K562 (cell line): ENCODE measurements at regions not wholly inside any gene's neighbourhood (a gene's known extent, or its start where the extent isn't known, plus 50 kb on each side); places are given as distances from the start of the nearest gene placed in this dataset.

ENCODE experiments used
- ATAC-seq: fragments of 200-7000 bp; cut with Tn5 transposase; 3 replicates; pipeline ENCODE4 v1.9.1; 2020; ENCODE audit warnings: moderate library complexity
- BruUV-seq: library from RNA; stranded (reverse); fragments of 400-500 nt; replicated peaks from 2 replicates; lab custom pipeline; 2021; lab: Mats Ljungman, UMichigan
- CTCF ChIA-PET: fragments of 300-600 bp; formaldehyde crosslinking; extraction: SDS; loops from one replicate; lab custom pipeline; 2021; ENCODE audit warnings: low intra/inter-chr PET ratio; lab: Yijun Ruan, JAX
- POLR2A ChIA-PET: fragments of 300-600, 350-650 bp; sonication (Branson Sonifier 250); formaldehyde crosslinking; extraction: SDS; loops from one replicate; lab custom pipeline; 2021; ENCODE audit warnings: antibody characterized with exemption, inconsistent platforms; lab: Yijun Ruan, JAX
- DNase-seq, 4 experiments: peaks; one replicate each; pipeline versions ENCODE4 v3.0.0 to v3.0.0-alpha.2; 2011 to 2018; ENCODE audit warnings: low spot score in 3 of 4, mixed read lengths in 3 of 4; ENCODE audit errors: extremely low read depth in 1 of 4
- FAIRE-seq: peaks from 2 replicates; lab custom pipeline; 2011; peaks lifted over from hg19 to GRCh38; lab: Jason Lieb, UNC
- H2AFZ ChIP-seq: 2 replicates; pipeline ENCODE4 v1.6.0; 2011; ENCODE audit warnings: low read depth, low read length, control low read depth, inconsistent platforms
- H3K27ac ChIP-seq: fragments of 200-600 bp; 3 replicates; pipeline ENCODE4 v1.8.0; 2011; ENCODE audit warnings: low read depth, mild to moderate bottlenecking, control low read depth, inconsistent platforms, low read length, moderate library complexity, mixed read lengths; ENCODE audit errors: extremely low read depth
- H3K27me3 ChIP-seq, 2 experiments: fragments of 300-600 bp in 1 of 2; 2 replicates in 1 of 2; 3 replicates in 1 of 2; pipeline versions ENCODE4 v1.6.0 to v1.8.0; 2011; ENCODE audit warnings: inconsistent platforms in 2 of 2, low read length in 2 of 2, mild to moderate bottlenecking in 1 of 2, mixed read lengths in 1 of 2, moderate library complexity in 1 of 2; ENCODE audit not compliant: control insufficient read depth in 2 of 2, insufficient read depth in 2 of 2
- H3K36me3 ChIP-seq: fragments of 300-600 bp; 3 replicates; pipeline ENCODE4 v1.8.0; 2011; ENCODE audit warnings: mild to moderate bottlenecking, low read length, inconsistent platforms; ENCODE audit not compliant: control insufficient read depth, insufficient read depth
- H3K4me1 ChIP-seq, 2 experiments: fragments of 200-600 bp in 1 of 2; replicated peaks in 1 of 2; 2 replicates in 1 of 2; 3 replicates in 1 of 2; pipeline versions ENCODE4 v1.5.1 to v1.8.0; 2011; ENCODE audit warnings: inconsistent platforms in 2 of 2, low read length in 2 of 2, mild to moderate bottlenecking in 1 of 2, mixed read lengths in 1 of 2, moderate library complexity in 1 of 2; ENCODE audit not compliant: control insufficient read depth in 2 of 2, insufficient read depth in 2 of 2
- H3K4me2 ChIP-seq: 2 replicates; pipeline ENCODE4 v1.6.1; 2011; ENCODE audit warnings: low read length, control low read depth, inconsistent platforms, mixed read lengths; ENCODE audit not compliant: insufficient read depth
- H3K4me3 ChIP-seq: fragments of 200-600 bp; sonication (generic), shearing (Covaris generic); 2 replicates; pipeline ENCODE4 v1.5.1; 2016; ENCODE audit warnings: control low read depth, inconsistent platforms
- H3K79me2 ChIP-seq: fragments of 200-600 bp; 3 replicates; pipeline ENCODE4 v1.8.0; 2011; ENCODE audit warnings: low read length, inconsistent platforms; ENCODE audit not compliant: control insufficient read depth, insufficient read depth
- H3K9ac ChIP-seq, 2 experiments: 2 replicates each; pipeline versions ENCODE4 v1.6.0 to v1.6.1; 2011; ENCODE audit warnings: low read depth in 2 of 2, low read length in 2 of 2, control low read depth in 1 of 2, inconsistent platforms in 1 of 2, mild to moderate bottlenecking in 1 of 2, mixed read lengths in 1 of 2; ENCODE audit not compliant: insufficient read depth in 1 of 2
- H3K9me1 ChIP-seq: one replicate; pipeline ENCODE4 v1.6.0; 2011; ENCODE audit warnings: inconsistent platforms, mild to moderate bottlenecking, low read length, moderate library complexity; ENCODE audit not compliant: control insufficient read depth, insufficient read depth
- H3K9me3 ChIP-seq: replicated peaks from 2 replicates; pipeline ENCODE4 v1.5.1; 2011; ENCODE audit warnings: low read depth, low read length, inconsistent platforms; ENCODE audit not compliant: control insufficient read depth, insufficient read depth
- H4K20me1 ChIP-seq: replicated peaks from 2 replicates; pipeline ENCODE4 v1.6.1; 2011; ENCODE audit warnings: low read length, inconsistent platforms, mixed read lengths; ENCODE audit not compliant: control insufficient read depth, insufficient read depth
- ARID1B ChIP-seq: fragments of 450-650 bp; IDR thresholded peaks from 2 replicates; pipeline ENCODE4 v1.6.1; 2016; ENCODE audit warnings: antibody characterized with exemption, mild to moderate bottlenecking, inconsistent platforms
- GTF2A2 ChIP-seq: IDR thresholded peaks from 2 replicates; pipeline ENCODE4 v1.6.1; 2016; ENCODE audit warnings: mild to moderate bottlenecking, missing genetic modification characterization, missing compliant biosample characterization
- NELFE ChIP-seq: IDR thresholded peaks from 2 replicates; pipeline ENCODE4 v1.6.1; 2011; ENCODE audit warnings: mild to moderate bottlenecking; ENCODE audit not compliant: insufficient read depth, insufficient read length
- RBM34 ChIP-seq: fragments of 200-400 bp; formaldehyde crosslinking; IDR thresholded peaks from 2 replicates; pipeline ENCODE4 v1.6.1; 2018; ENCODE audit warnings: low read length, borderline replicate concordance; ENCODE audit not compliant: insufficient read depth
- SLC30A9 ChIP-seq: fragments of 250-450 bp; sonication (Bioruptor Pico); IDR thresholded peaks from 2 replicates; pipeline ENCODE4 v1.8.0; 2022; ENCODE audit warnings: mild to moderate bottlenecking, moderate library complexity
- SMARCB1 ChIP-seq: IDR thresholded peaks from 2 replicates; pipeline ENCODE4 v1.6.1; 2011; ENCODE audit warnings: improper control_type of control experiment, low read depth; ENCODE audit not compliant: insufficient read length
- ZFPM2 ChIP-seq: fragments of 250-450 bp; sonication (Bioruptor Pico); IDR thresholded peaks from 2 replicates; pipeline ENCODE4 v1.5.1; 2022; ENCODE audit warnings: mild to moderate bottlenecking
- ZNF232 ChIP-seq: sonication (generic); formaldehyde crosslinking; IDR thresholded peaks from 2 replicates; pipeline ENCODE4 v1.8.0; 2022; ENCODE audit warnings: mild to moderate bottlenecking, missing genetic modification reagents
- ZNF717 ChIP-seq: fragments of 250-450 bp; sonication (Bioruptor Pico); IDR thresholded peaks from 2 replicates; pipeline ENCODE4 v1.5.0; 2021
- WGBS: fragments of 100-300 bp; shearing (Covaris generic); methylation state at CpG from one replicate; pipeline ENCODE4 v1.1.6; 2016; ENCODE audit warnings: low coverage, mixed read lengths; ENCODE audit not compliant: insufficient coverage; ENCODE audit errors: missing lambda C conversion rate; 5-methylcytosine and 5-hydroxymethylcytosine counted together
- in situ Hi-C: fragments of 300-500 bp; cut with MboI; formaldehyde crosslinking; loops from 4 replicates; pipeline ENCODE4 v1.15.0; 2018; ENCODE audit warnings: inconsistent platforms, mixed read lengths
- intact Hi-C: fragments of 100-400 bp; cut with micrococcal nuclease; formaldehyde crosslinking; loops from 2 replicates; pipeline ENCODE4 v1.14.2; 2022
- TF ChIP-seq, protein P1 (sequence below), 2 experiments: fragments of 150-350 bp in 1 of 2; IDR thresholded peaks; 2 replicates each; pipeline ENCODE4 v1.6.1; 2012 to 2016; ENCODE audit warnings: low read depth in 2 of 2, low read length in 2 of 2, mild to moderate bottlenecking in 1 of 2, moderate library complexity in 1 of 2

- Histone ChIP-seq H3K9me3 (no peaks in the 10 kb centered on the region), H3K9ac (no peak overlapping the region), H3K36me3 (no peaks in the 10 kb centered on the region), H3K27me3 (peaks cover 36 to 56% of the 10 kb centered on the region in 2 experiments), H3K4me1 (peaks cover 0 to 2% of the 10 kb centered on the region in 2 experiments; a peak in 1 of 5 replicates), H3K27ac (no peak overlapping the region), H3K4me3 (no peak overlapping the region), H3K79me2 (no peaks in the 10 kb centered on the region), H2AFZ (no peak overlapping the region), H4K20me1 (no peaks in the 10 kb centered on the region), H3K9me1 (no peaks in the 10 kb centered on the region), H3K4me2 (no peak overlapping the region)
- WGBS: 0% methylated on average over 8 of the region's 8 CpGs
- in situ Hi-C loops (no loop called here), intact Hi-C loops (no loop called here)
- POLR2A ChIA-PET: interaction anchor here (1.2 kb wide), 1 partner anchor 9 kb away, joined by 3 read pairs; no protein-coding TSS in a partner anchor
- no peak for ATAC-seq
- CTCF ChIA-PET: no interaction called here
- no peak for FAIRE-seq
- BruUV-seq: no TSS peak
- TF ChIP-seq ZFPM2 (CRISPR knock-in tag) (no peak), GTF2A2 (tag) (no peak), RBM34 (no peak), ZNF232 (CRISPR knock-in tag) (no peak), ARID1B (no peak), ZNF717 (CRISPR knock-in tag) (no peak), SMARCB1 (no peak), NELFE (no peak), SLC30A9 (no peak)
- TF ChIP-seq, protein P1, sequence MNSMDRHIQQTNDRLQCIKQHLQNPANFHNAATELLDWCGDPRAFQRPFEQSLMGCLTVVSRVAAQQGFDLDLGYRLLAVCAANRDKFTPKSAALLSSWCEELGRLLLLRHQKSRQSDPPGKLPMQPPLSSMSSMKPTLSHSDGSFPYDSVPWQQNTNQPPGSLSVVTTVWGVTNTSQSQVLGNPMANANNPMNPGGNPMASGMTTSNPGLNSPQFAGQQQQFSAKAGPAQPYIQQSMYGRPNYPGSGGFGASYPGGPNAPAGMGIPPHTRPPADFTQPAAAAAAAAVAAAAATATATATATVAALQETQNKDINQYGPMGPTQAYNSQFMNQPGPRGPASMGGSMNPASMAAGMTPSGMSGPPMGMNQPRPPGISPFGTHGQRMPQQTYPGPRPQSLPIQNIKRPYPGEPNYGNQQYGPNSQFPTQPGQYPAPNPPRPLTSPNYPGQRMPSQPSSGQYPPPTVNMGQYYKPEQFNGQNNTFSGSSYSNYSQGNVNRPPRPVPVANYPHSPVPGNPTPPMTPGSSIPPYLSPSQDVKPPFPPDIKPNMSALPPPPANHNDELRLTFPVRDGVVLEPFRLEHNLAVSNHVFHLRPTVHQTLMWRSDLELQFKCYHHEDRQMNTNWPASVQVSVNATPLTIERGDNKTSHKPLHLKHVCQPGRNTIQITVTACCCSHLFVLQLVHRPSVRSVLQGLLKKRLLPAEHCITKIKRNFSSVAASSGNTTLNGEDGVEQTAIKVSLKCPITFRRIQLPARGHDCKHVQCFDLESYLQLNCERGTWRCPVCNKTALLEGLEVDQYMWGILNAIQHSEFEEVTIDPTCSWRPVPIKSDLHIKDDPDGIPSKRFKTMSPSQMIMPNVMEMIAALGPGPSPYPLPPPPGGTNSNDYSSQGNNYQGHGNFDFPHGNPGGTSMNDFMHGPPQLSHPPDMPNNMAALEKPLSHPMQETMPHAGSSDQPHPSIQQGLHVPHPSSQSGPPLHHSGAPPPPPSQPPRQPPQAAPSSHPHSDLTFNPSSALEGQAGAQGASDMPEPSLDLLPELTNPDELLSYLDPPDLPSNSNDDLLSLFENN (IDR thresholded peaks at IDR 0.05; ENCODE audit: low read depth in 2 of 2, low read length in 2 of 2): no peak
- no peak for DNase-seq
Measured at GRCh38 chr1:244237445-244237844, 186.4 kb downstream of the ZBTB18 start.
